HG02870 (cell line): ENCODE measurements at regions not wholly inside any gene's neighbourhood (a gene's known extent, or its start where the extent isn't known, plus 50 kb on each side); places are given as distances from the start of the nearest gene placed in this dataset.

Experiments
- ATAC-seq: cut with Tn5 transposase; IDR thresholded peaks from one replicate; pipeline ENCODE4 v1.9.1; 2021; ENCODE audit warnings: mild to moderate bottlenecking, moderate library complexity; ENCODE audit not compliant: unreplicated experiment

DNA sequence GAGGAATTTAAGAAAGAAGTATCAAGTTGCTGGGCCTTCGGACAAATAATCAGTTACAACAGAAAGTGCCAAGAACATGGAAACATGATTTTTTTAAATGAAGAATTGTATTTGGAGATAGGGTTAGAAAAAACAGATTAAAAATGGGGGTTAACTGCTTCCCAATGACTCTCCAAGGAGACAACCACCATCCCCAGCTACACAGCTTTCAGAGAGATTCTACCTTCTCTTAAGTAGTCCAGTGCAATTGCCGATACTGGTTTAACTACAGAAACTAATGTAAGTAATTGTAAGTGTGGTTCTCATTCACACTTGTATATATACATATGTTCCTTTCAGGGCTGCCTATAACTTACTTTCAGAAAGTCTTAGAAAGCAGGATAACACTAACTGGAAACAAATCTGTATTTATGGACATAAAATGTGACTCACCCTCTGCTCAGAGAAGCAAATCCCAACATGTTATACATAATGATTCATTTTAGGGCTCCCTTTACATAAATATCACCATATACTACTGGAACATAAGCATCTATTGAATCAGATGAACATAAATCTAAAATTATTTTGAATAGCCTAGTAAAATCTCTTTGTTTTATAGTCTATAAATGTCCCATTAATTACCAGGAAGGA, 248.9 kb upstream of the UGT8 start:
- no peak for ATAC-seq

DNA sequence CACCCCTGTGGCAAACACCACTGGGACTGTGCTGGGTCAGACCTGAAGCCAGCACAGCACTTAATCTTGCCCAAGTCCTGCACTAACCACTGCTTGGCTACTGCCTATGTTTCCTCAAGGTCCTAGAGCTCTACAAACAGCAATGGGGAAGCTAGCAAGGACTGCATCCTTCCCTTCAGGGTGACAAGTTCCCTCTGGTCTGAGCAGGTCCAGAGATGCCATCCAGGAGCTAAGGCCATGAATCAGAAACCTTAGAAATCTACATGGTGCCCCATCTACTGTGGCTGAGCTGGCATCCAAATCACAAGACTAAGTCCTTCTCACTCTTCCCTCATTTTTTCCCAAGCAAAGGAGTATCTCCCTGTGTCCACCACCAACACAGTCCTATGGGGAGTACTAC, 239.7 kb upstream of the UGT8 start:
- no peak for ATAC-seq

DNA sequence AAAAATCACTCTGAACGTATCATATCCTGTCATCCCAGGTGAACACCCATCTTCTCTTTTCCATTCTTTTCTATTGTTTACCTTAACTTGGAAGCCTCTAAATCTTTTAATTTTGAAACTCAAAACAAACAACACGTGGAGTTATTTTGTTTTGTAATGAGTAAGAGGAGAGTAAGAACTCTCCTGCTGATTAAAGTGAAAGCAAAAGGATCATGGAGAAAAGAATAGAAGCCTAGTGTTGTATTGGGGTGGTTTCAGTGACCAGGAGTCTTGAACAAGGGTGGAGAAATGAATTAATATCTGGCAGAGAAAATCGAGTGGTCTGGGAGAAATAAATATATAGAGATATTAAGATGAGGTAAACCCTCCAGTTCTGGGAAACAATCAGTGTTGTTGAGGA, 237.4 kb upstream of the UGT8 start:
- ATAC-seq, result no peak

DNA sequence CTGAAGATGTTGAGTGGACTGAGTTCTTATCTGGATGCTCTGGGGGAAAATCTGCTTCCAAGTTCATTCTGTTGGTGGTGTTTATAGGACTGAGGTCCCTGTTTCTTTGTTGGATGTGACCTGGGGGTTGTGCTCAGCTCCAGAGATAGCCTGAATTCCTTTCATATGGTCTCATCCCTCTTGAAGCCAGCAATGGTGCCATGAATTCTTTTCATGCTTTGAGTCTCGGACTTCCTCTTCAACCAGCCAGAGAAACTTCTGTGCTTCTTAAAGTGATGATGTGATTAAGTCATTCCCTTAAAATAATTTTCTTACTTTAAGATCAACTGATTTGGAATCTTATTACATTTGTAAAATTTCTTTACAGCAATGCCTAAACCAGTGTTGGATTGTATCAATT, 233.8 kb upstream of the UGT8 start:
- no peak for ATAC-seq

DNA sequence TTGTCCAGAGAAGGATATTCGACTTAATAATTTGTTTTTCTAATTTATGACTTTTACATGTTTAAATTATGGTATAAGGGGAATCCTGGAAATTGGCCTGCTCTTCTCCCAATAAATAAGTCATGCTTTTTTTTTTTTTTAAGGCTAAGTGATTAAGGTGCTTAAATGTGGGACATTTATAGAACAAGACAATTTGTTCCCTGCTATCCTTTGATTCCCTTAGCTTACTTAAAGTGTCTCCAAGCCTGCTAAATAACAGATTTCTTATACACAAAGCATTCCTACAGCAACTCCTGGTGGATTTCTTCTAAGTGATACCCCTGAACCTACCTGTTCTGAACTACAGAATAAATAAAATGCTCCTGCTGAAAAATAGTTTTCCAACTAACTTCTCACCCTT, 233.0 kb upstream of the UGT8 start:
- no peak for ATAC-seq

DNA sequence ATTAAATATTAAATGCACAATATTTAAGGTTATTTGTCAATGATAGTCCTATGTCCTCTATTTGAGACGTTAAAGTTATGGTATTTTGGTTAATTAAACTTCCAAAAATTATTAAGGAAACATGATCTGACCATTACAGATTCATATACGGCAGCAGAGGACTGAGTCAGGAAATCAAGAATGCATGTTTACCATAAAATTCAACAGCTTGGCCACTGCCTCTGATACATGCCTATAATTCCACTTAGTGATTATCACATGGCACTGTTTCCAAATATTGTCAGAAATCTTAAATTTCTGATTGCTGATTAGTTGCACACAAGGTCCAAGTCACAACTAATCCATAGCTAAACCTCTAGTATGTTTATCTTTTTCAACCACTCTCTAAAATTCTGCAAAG, 232.2 kb upstream of the UGT8 start:
- ATAC-seq, result no peak

DNA sequence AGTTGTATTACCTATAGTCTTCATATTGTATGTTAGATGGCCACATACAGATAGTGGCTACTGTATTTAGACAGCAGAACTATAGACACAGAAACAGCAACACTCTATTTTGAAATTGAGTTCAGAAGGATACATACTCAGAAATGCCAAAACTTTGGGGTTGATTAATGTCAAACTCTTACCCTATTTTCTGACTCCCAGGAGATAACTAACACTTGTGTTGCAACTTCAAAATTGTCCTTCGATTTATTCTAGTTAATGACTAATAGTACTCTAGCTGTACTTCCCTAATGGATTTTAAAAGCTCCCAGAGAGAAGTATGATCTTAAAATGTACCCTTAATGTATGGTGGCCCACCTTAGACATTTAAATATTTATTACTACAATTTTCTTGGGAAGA, 229.9 kb upstream of the UGT8 start:
- no peak for ATAC-seq

DNA sequence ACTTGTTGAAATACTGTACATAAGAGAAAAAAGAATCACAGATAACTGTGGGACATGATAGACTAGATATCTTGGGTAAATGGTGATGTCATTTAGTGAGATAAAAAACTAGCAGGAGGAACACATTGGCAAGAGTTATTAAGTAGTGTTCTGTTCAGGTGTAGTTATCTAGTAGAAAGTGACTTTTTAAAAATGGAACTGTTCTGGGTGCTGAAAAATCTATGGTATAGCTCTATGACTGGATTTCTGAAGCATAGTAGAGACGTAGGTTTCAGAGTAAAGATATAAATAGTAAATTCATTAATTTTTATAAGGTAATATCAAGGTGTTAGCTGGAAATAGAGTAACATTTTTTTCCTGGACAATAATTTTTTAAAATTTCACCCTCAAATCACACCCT, 225.1 kb upstream of the UGT8 start:
- ATAC-seq, result no peak

DNA sequence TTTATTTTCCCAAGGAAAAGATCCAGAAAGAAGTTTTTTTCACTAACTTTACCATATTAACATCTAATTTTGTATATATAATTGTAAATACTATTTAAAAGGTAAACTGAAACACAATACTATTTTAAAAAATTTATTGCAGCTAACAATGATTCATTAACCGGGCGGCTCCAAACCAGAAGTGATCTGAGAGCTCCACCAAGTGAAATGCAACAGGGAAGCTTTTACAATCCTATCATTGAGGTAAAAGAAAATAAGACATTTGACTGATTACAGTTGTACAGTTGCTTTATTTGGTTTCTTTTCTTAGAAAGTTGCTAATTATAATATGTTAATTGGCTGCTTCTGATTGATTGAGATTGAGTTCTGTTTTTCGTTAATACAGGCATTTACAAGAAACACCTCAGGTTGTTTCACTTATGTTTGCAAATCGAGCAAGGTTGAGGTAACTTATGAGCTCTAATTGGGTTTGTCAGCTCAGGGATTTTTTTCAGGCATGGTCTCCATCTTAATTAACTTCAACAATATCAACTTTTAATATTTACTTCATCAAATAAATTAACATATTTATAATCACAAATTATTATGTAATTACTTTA, 220.2 kb upstream of the UGT8 start:
- ATAC-seq, result no peak

DNA sequence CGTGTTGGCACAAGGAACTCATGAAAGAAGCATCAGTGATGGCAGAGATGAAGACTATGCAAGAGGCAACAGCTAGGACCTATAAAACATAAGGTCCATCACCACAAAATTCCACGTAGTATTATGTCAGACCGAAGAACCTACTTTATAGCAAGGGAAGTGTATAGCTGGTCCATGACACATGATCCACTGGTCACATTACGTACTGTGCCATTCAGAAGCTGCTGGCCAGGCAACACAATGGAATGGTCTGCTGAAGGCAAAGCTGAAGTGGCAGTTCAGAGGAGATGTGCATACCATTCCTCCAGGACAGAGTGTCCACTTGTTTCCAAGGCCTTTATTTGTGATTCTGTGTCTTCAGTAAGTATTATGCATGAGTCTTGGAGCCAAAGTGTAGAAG, 215.5 kb upstream of the UGT8 start:
- ATAC-seq, result no peak

DNA sequence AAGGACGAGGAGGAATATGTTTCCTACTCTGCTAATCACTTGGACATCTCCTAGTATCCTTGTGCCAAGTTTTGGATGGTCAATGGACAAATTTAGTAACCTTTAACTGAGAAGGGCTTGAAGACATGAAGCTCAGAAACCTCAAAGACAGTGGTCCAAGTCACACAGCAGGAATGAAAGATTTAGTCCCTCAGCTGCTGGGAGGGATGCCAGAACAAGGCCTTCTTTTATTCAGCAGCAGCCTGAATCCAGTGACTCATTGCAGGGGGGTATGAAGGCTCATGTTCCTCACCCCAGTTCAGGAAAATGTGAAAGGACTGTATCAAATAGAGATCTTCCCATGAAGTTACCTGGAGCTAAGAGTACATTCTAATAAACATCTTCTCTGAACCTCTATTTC, 214.9 kb upstream of the UGT8 start:
- no peak for ATAC-seq

DNA sequence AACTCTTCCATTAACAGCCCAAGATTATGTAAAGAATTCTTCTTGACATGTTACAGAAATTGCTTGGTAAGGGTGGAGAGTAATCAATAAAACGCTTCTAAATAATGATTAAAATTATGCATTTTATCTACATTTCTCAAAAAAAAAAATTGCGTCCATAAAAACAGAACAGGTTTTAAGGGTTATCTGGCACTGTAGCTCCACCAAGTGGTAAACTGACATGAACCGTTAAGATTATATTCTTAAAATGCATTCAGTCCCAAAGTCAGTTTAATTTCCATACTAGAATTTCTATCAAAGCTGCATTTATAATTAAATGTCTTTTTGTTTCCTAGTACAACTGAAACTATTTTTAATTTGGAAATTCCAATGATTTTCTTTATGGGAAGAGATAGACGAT, 214.0 kb upstream of the UGT8 start:
- ATAC-seq, result no peak

DNA sequence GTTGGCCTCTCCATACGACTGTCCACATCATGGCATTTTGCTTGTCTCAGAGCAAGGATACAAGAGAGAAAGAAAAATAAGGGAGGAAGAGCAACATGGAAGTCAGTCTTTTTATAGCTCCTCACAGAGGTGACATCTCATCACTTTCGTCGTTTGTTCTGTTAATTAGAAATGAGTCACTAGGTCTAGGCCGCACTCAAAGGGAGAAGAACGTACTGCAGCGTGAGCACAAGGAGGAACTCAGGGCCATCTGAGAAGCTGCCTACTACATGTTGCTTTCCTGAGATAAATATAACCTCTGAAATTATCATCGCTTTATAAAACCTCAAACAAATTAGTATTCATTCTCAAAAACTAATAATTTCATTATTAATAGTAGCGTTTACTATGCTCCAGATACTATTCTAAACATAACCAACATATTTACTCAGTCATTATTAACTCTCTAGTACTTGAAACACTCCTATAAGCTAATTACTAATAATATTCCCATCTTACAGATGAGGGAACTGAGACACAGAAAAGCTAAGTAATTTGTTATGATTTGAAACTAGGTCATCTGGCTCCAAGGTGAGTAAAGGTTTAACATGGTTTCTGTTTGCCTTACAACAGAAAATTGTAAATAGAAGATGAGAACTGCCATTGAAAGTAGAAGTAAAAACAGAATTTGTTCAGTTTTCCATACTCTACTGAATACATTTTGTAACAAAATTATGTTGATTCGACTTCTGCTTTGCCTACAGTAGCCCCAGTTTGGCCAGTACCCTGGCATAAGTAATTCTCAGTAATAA, 213.2 kb upstream of the UGT8 start:
- ATAC-seq, result peak; percentile 63

DNA sequence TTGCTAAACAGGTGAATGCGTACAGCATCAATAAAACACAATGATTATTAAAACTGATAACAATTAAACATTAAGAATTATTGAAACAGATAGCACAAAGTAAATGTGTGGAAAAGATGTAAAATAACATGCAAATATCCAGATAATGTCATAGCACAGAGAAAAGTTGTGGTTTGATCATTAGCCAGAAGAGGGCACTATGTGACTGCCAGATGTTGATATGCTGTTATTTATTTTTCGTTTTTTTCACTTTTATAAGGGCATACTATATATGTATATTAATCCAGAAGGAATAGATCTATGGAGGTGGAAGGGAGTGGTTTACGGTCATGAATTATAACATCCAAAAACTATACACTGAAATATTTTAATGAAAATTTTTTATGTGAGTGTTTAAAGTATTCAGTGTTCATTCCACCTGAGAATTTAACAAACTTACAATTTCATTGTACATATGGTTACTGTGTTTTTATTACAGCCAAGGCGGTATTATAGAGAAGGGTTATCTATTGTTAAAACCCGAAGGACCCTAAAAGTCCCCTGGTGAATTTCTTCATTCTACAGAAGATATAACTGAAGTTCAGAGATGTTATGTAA, 211.9 kb upstream of the UGT8 start:
- ATAC-seq, result no peak

DNA sequence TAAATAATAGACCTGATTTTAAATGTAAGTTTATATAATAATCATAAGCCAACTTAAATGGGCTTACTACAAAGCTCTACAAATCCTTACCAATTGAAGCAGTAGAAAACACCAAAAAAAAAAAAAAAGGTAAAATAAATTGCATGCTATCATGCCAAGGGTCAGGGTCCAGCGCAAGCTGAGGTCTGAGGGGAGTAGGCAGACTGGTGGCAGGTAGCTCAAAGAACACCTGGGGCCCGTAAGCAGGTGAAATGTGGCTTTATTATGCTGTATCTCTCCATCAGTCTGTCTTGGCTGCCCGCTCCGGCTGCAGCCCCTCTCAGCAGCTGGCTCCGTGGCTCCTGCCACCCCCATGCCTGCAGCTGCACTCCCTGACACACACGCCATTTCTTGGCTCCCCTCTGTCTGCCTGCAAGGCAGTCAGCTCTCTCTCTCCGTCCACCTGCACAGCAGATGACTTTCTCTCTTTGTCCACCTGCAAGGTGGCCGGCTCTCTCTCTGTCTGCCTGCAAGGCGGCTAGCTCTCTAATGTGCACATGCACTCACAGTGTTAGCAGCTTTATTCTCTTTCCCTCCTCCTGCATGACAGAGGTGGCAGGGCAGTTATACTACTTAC, 209.4 kb upstream of the UGT8 start:
- ATAC-seq, result no peak

DNA sequence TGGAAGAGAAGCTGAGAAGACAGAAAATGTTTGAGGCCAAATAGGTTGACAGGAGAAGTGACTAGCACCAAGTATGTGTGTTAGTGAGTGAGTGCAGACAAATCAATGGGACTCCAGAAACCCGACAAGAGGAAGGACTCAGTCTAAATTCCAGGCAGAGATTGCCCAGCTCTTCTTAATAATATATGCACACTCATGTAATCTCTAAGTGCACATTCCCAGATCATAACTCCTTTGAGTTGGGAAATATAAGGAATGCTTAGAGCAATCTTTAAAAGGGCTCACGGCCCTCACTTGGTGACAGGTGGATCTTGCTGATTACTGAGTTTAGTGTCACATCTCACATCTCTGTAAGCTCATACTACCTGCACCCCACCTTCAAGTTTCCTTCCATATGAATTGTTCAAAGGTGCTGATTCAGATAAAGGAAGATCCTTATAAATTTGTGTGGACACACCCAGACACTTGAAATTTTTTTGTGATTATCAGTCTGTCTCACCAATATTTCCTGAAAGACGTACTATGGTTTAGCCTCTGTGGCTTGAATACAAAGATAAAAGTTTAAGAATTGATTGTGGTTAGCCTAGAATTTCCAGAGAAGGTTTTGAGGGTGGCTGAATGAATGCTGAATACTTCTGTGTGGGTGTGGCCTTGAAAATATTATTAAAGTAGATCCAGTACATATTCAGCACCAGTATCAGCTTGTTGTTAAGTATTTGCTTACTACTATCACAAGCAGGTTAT, 205.1 kb upstream of the UGT8 start:
- ATAC-seq, result no peak

DNA sequence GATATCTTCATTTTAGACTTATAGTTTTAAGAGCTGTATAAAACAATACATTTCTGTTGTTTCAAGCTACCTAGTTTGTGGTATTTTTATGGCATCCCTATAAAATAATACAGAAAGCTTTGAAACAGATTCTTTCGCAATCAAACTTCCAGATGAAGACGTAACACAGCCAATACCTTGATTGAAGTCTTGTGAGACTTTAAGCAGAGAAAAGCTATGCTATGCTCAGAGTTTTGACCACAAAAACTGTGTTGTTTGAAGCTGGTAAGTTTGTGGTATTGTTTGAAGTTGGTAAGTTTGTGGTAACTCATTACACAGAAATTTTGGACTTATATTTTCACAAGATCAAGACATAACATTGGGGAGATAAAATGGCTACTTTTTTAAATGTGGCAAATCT, 201.8 kb upstream of the UGT8 start:
- ATAC-seq, result no peak

DNA sequence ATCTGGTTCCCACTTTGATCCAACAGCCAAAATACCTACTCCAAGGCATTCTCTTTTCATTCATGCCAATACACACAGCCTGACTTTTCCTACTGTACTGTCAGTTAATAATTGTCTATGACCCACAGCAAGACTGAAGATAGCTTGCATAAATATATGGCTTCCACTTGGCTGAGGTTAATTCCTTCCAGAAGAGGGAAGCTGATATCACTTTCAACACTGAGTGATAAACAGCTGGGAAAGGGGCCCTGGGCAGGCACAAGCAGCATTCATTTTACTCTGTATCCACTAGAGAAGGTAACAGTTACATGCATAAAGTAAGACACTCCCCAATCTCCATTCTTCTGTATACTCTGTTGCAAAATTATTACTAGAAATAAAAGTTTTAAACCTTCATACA, 200.2 kb upstream of the UGT8 start:
- ATAC-seq, result no peak

DNA sequence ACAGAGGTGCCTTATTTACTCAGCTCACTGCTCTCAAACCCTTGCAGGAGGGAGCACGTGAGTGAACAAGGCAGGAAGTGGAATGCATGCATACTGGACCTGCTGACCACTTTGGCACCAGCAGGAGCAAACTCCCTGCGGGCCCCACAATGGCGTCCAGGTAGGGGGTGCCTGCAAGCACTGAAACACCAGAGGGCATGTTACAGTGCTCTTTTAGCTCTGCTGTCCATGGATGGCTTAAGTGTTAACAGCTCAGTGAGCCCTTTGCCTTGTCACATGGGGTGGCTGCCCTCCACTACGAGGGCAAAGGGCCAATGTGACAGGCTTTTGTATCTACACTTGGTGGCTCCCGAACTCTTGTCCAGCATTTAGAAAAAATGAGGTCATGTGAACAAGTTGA, 199.5 kb upstream of the UGT8 start:
- no peak for ATAC-seq

DNA sequence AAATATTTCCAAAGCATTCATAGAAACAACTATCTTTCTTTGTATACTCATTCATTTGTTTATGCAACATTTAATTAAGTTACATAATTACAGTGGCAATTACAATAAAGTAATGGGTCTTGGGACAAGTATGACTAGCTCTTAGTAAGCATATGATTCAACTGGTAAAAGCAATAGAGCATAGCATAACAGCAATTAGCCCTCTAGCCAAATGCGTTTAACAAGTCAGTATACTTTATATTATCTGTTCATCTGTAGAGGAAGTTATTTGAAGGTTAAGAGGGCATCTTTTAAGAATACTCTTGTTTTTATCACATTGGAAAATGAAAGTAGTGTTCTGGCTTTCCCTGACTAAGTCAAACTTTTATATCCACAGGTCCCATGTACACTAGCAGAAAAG, 198.1 kb upstream of the UGT8 start:
- ATAC-seq, result no peak

DNA sequence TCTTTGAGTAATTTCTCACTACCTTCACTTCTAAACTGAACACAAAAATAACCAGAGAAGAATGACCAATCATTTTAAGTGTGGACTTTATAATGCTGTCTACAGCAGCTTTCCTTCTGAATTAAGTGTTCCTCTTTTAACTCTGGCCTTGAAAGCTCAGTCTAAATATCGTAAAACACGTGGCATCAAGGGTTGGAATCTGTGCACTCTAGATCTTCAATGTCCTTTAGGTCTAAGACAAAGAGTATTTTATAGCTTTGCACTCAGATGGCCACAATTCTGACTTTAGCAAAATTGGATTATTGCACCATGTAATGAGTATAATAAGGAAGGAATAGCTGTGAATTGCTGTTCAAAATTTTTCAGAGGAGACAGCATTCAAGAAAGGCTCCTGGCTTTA, 197.1 kb upstream of the UGT8 start:
- no peak for ATAC-seq
